Fibroblast of peridontal ligament (primary cell): ENCODE measurements at regions not wholly inside any gene's neighbourhood (a gene's known extent, or its start where the extent isn't known, plus 50 kb on each side); places are given as distances from the start of the nearest gene placed in this dataset.
"Not testable (repeated sequence)": the region's sequence is repeated elsewhere in the genome, so short reads cannot be mapped to it uniquely, and the experiment has no call there.

Experiments used
- DNase-seq: peaks from one replicate; pipeline ENCODE4 v3.0.0-alpha.2; 2010; ENCODE audit errors: extremely low read depth

DNA sequence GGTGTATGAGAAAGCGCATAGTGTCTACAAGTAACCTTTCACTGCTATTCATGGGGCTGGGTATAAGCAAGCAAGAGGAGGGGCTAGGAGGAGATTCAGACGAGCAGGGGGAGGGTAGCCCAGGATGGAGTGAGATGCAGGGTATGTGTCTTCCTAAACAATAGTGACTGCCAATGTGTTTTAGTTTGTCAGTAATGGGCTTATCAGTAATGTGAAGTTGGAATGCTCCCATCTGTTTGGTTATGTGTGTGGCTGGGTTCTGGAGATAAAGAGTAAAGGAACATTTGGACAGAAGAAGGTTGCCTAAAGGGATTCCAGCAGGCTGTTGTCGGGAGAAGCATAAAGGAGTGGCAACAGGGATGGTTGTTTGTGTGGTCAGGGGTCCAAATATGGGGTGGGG is 62.7 kb upstream of the EZR start:
- DNase-seq: not testable (repeated sequence)

- not testable (repeated sequence) for DNase-seq
These were observed 62.1 kb upstream of the EZR start for GRCh38 chr6:158881276-158881675.

DNA sequence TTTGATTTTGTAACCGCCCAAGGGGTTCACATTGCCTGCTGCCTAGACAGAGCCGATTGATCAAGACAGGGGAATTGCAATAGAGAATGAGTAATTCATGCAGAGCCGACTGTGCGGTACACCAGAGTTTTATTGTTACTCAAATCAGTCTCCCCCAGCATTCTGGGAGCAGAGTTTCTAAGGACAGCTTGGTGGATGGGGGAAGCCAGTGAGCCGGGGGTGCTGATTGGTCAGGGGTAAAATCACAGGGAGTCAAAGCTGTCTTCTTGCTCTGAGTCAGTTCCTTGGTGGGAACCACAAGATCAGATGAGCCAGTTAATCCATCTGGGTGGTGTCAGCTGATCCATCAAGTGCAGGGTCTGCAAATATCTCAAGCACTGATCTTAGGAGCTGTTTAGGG is 60.0 kb upstream of the EZR start:
- peak; percentile 30 for DNase-seq

- no peak for DNase-seq
These were observed 58.5 kb upstream of the EZR start for GRCh38 chr6:158877716-158878115.

DNA sequence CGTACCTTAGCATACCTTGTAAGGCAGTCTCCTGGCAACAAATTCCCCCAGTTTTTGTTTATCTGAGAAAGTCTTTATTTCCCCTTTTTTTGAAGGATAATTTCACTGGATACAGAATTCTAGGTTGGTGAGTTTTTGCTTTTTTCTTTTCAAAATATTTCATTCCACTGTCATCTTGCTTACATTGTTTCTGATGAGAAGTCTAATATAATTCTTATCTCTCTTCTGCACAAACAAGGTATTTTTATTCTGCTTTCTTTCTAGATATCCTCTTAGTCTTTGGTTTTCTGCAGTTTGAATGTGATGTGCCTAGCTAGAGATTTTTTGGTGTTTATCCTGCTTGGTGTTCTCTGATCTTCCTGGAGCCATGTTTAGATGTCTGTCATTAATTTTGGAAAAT is 57.7 kb upstream of the EZR start:
- DNase-seq: no peak

DNA sequence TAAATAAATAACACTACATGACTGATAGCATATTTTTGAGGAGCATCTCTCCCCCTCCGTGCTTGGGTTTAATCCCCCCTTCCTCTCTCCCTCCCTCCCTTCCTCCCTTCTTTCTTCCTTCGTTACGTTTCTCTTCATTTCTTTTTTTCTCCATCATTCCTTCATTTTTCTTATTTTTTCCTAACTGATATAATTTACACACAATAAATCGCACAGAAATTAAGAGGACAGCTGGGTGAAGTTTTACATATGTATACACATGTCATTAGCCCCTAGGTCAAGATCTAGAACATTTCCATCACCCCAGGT is 51.4 kb upstream of the EZR start:
- DNase-seq: no peak

- DNase-seq: peak; percentile 74
These were observed 50.9 kb upstream of the EZR start for GRCh38 chr6:158869826-158870648.

GRCh38 chr6:158868890-158869825 is 50.0 kb upstream of the EZR start:
- DNase-seq: no peak
